HG02870 (cell line): ENCODE measurements at regions not wholly inside any gene's neighbourhood (a gene's known extent, or its start where the extent isn't known, plus 50 kb on each side); places are given as distances from the start of the nearest gene placed in this dataset.
"Not testable (repeated sequence)": the region's sequence is repeated elsewhere in the genome, so short reads cannot be mapped to it uniquely, and the experiment has no call there.

Experiments used
- ATAC-seq: cut with Tn5 transposase; IDR thresholded peaks from one replicate; pipeline ENCODE4 v1.9.1; 2021; ENCODE audit warnings: mild to moderate bottlenecking, moderate library complexity; ENCODE audit not compliant: unreplicated experiment

GRCh38 chr12:115378291-115378690 lies 694.3 kb upstream of the TBX3 start:
- ATAC-seq = no peak

DNA sequence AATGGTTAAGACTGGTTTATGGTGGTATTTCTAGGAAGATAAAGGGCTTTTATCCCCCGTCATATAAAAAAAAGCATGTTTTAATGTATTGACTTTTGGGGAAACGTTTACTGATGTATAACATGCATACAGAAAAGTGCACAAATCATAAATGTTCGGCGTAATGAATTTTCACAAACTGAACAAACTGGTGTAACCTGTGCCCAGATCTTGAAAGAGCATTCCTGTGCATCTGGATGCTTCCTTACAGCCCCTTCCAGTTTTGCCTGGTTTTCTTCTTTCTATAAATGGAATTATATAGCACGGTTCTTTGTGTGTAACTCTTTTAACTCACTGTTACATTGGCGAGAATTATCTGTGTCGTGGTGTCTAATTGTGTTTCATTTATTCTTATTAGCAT lies 693.8 kb upstream of the TBX3 start:
- ATAC-seq = no peak

DNA sequence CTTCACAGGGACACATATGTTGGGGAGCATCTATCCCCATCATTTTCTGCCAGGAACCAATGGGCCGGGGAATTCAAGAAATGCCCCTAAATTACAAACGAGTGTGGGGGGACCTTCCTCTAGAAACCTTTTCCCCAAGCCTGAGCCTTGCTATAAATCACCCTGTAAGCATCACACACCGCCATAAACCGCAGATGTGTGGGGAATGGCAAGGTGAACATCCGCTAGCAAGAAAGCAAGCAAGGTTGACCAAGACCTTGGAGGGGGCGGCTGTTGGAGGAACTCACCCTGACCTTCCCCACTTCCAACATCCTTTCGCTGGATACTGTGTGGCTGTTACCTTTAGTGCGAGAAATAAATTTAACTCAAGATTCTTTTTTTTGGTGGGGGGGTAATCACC lies 693.3 kb upstream of the TBX3 start:
- ATAC-seq = no peak

- ATAC-seq = peak; percentile 97
These were observed 691.4 kb upstream of the TBX3 start for GRCh38 chr12:115375186-115375991.

- ATAC-seq = no peak
These were observed 690.7 kb upstream of the TBX3 start for GRCh38 chr12:115374480-115375185.

GRCh38 chr12:115371711-115372110 lies 687.7 kb upstream of the TBX3 start:
- ATAC-seq = no peak

- no peak for ATAC-seq
These were observed 686.7 kb upstream of the TBX3 start for GRCh38 chr12:115370650-115371049.

DNA sequence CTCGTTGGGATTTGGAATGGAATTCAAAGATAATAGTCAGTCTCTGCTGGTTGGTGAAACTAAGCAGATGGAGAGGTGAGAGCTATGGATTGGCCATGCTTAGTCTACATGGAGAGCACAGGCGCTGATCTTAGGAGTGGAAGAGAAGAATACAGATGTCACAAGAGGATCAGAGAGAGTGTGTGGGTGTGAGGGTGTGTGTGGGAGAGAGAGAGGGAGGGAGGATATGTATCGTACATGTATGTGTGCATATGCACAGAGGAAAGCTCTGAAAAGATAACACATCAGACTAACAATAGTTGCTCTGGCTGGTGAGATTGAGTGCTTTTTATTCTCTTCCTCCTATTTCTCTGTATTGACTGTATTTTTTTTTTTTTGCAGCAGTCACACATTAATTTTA lies 686.2 kb upstream of the TBX3 start:
- no peak for ATAC-seq

DNA sequence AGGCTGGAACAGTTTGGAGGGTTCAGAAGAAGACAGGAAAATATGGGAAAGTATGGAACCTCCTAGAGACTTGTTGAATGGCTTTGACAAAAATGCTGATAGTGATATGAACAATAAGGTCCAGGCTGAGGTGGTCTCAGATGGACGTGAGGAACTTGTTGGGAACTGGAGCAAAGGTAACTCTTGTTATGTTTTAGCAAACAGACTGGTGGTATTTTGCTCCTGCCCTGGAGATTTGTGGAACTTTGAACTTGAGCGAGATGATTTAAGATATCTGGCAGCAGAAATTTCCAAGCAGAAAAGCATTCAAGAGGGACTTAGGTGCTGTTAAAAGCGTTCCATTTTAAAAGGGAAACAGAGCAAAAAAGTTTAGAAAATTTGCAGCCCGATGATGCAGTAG lies 682.3 kb upstream of the TBX3 start:
- not testable (repeated sequence) for ATAC-seq

GRCh38 chr12:115365765-115366164 lies 681.8 kb upstream of the TBX3 start:
- not testable (repeated sequence) for ATAC-seq

GRCh38 chr12:115364921-115365320 lies 680.9 kb upstream of the TBX3 start:
- no peak for ATAC-seq

DNA sequence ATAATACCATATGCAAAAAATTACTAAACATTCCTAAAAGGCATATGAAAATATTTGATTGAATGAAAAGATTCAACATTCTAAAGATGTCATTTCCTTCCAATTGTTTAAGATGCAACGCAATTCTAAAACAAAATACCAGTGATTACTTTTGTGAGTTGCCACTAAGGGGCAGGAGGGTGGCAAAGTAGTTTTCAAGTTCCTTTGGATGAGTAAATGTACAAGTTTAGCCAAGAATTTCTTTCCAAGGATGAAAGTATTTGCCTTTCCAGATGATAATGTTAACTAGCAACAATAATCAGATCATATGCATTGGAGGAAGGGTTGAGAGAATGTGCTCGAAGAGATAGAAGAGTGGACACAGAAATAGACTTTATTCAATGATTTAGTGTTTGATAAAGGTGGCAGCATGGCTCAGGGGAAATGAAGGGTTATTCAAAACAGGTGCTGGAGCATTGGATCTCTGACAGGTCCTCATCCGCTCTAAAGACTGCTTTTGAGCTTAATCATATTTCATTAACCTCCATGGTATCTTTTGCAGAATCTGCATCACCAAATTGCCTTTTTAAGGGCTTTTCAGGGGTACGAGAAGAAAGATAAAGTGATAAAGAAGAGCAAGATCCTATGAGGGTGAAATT lies 678.5 kb upstream of the TBX3 start:
- no peak for ATAC-seq

DNA sequence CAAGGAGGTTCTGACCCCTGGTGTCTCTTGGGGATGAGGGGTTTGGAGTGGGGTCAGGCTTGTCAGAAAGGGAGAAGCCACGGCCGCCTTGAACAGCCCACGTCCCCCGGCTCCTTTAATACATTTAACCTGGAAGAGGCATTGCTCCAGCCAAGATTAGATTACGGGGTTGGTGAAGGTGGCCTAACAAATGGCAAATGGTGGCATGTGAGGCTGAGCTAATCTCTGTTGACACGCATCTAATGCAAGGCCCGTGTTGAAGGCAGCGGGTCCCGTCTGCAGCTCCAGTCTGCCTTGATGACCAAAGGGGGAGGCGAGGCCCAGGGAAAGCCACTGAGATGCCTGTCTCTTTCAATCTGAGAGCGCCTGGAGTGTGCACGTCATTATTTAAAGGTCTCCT lies 673.7 kb upstream of the TBX3 start:
- ATAC-seq = no peak

DNA sequence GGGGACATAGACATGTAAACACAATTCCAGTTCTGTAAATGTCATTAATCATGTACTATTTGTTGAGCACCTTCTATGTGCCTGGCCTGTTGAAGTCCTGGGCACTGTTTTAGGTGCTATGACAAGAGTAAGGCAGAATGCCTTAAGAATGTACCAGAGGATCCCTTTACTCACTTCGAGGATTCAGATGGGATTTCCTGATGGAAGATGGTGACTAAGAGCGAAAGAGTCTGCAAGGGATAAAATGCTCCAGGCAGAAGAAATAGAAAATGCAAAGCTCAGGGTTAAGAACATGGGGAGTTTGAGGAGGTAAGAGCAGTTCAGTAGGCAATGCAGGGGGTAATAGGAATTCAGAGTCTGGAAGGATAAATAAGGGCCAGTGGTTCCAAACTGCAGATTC lies 671.3 kb upstream of the TBX3 start:
- ATAC-seq = no peak

- peak; percentile 57 for ATAC-seq
These were observed 670.3 kb upstream of the TBX3 start for GRCh38 chr12:115354007-115354890.

GRCh38 chr12:115353467-115353866 lies 669.5 kb upstream of the TBX3 start:
- no peak for ATAC-seq

DNA sequence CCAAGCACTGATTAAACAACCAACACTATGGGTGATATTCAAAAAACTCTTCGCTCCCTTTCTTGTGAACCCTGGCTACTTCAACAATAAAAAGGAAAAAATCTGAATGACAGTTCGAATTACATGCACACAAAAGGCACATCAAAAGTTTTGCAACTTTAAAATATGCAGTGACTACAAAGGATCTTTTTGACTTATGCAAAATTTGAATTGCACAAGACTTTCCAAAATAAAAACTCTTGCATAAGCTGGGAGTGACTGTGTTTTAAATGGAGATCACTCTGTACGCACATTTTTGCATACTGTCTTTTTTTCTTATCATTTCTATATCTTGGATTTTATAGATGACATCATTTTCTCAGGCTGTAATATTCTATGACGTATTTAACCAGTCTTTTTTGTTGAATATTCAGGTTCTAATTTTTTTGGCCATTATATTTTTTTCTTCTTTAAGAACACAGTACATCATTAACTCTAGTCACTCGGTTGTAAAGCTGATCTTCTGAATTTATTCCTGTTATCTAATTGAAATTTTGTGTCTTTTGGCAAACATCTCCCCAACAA lies 667.6 kb upstream of the TBX3 start:
- ATAC-seq = no peak

DNA sequence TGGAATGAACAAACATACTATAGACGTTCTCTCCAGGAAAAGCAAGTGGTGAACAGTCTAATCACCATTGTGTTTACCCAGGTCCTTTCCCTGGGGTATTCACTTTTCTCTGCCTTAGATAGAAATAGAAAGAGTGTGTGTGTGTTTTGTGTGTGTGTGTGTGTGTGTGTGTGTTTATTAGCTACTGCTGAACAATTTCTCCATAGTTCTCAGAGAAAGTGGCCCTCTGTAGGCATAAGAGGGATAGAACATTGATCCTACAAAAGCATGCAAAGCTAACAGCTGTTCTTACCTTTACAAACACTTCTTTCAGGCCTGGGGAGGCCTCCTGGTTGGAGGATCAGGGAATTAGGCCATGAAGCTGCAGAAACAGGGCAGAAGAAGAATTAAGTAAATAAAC lies 665.7 kb upstream of the TBX3 start:
- no peak for ATAC-seq

DNA sequence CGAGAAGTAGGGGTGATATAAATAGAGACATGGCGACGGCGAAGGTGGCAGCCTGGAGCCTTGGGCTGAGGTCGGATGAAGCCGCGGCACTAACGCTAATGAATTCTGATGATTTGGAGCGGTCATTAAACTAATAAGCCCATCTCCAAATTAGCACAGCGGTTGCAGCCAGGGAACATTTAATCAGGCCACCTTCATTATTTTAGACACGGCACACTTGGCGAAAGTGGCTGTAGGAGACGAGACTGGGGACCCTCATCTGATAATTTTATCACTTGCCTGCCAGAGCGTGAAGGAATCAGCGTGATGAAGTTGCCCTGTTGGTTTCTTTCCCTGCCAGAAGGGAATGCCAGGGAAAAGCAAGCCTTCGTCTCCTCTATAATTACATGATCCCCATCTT lies 664.3 kb upstream of the TBX3 start:
- no peak for ATAC-seq

GRCh38 chr12:115343601-115344000 lies 659.6 kb upstream of the TBX3 start:
- no peak for ATAC-seq

DNA sequence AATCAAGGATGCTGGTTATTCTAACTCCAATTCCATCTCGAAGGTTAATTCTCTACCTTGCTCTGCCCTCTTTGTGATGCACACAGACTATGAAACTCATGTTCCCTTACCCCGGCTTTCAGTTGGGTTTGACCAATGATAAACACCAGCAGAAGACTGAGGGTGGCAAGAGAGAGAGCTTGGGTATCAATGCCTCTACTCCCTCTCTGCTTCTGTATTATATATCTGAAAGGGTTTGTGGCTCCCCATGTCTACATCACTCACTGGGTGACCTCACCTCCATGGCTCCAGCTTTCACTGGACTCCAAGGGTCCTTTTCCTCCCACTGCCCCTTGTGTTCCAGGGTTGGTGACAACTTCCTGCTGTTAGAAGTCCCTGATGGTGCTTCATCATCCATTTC lies 659.0 kb upstream of the TBX3 start:
- no peak for ATAC-seq
